ENCODE measurements at regions not wholly inside any gene's neighbourhood (a gene's known extent, or its start where the extent isn't known, plus 50 kb on each side); places are given as distances from the start of the nearest gene placed in this dataset.

DNA sequence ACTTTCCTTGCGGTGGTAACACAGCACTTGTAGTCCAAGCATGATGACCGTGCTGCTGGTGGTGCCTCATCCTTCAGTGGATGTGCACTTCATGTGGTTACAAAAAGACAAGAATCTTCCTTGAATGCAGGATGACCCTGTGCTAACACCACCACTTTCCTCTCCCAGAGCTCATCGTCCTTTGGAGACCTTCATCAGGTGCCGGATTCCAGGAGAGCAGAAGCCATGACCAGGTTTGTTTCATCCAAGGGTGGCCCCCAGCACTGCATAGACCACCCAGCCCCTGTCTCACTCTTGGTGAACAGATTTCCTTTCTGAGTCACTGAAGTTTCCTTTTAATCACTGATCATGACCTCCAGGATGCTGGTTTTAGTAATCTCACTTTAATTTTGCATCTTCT, 101.2 kb upstream of the SYNDIG1 start:
- H3K9me3 ChIP-seq (ENCODE audit: control insufficient read depth, low read length, poor library complexity, severe bottlenecking): no peaks in the 10 kb centered on the region
- DNase-seq (no peak), ATAC-seq (no peak)
- peaks cover 12% of the 10 kb centered on the region for H3K27me3 Mint-ChIP-seq
- no peak overlapping the region for H3K27ac Mint-ChIP-seq
- no peak overlapping the region for H3K4me3 Mint-ChIP-seq
- no peaks in the 10 kb centered on the region for H3K4me1 Mint-ChIP-seq
- no peaks in the 10 kb centered on the region for H3K36me3 Mint-ChIP-seq (ENCODE audit: low read depth)

- H3K9me3 ChIP-seq (ENCODE audit: control insufficient read depth, low read length, poor library complexity, severe bottlenecking): no peaks in the 10 kb centered on the region
- Mint-ChIP-seq H3K36me3 (ENCODE audit: low read depth) (no peaks in the 10 kb centered on the region), H3K27me3 (peaks cover 9% of the 10 kb centered on the region), H3K27ac (no peak overlapping the region), H3K4me3 (no peak overlapping the region), H3K4me1 (no peaks in the 10 kb centered on the region)
- no peak for DNase-seq
- ATAC-seq: no peak
These were observed 103.0 kb upstream of the SYNDIG1 start for GRCh38 chr20:24366336-24367004.

DNA sequence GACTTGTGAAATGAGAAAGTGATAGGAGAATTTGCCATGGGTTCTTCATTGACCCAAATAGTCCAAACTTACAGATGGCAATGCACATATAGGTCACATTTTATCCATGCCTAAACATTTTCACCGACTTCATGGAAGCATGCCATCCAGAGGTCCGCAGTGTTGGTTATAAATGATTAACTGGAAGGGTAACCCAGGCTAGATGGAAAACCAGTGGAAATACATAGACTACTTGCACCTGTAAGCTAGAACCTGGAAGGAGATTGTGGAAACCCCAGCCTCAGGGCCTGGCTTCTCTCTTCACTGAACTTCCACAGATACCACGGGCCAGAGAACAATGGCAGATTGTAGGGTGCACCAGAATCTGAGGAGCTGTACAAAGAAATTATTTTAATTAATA, 103.8 kb upstream of the SYNDIG1 start:
- Mint-ChIP-seq H3K4me1 (no peaks in the 10 kb centered on the region), H3K27me3 (peaks cover 9% of the 10 kb centered on the region), H3K27ac (no peak overlapping the region), H3K4me3 (no peak overlapping the region), H3K36me3 (ENCODE audit: low read depth) (no peaks in the 10 kb centered on the region)
- no peaks in the 10 kb centered on the region for H3K9me3 ChIP-seq (ENCODE audit: control insufficient read depth, low read length, poor library complexity, severe bottlenecking)
- no peak for DNase-seq
- ATAC-seq: no peak

DNA sequence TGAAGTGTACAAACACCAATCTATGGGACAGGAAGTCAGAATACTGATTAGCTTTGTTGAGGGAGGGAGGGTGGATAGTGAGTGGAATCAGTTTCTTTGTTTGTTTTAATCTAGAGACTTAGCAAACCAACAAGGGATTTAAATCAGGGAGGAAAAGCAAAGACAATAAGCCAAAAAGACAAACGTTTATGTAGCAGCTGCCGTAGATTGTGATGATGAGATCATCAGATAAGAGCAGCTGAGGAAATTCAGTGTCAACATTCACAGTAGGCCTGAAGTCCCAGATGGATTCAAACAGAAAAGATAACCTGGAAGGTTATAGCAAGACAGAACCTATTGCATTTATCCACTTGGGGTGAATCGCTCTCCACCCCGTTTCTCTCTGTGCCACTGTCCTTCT, 104.9 kb upstream of the SYNDIG1 start:
- Mint-ChIP-seq H3K27ac (no peak overlapping the region), H3K27me3 (peaks cover 9% of the 10 kb centered on the region)
- ATAC-seq: no peak

GRCh38 chr20:24363031-24363430, 106.4 kb upstream of the SYNDIG1 start:
- no peaks in the 10 kb centered on the region for H3K9me3 ChIP-seq (ENCODE audit: control insufficient read depth, low read length, poor library complexity, severe bottlenecking)
- H3K4me1 Mint-ChIP-seq: no peaks in the 10 kb centered on the region
- H3K27me3 Mint-ChIP-seq: peaks cover 18% of the 10 kb centered on the region
- no peak overlapping the region for H3K27ac Mint-ChIP-seq
- DNase-seq (no peak), ATAC-seq (no peak)
- H3K4me3 Mint-ChIP-seq: no peak overlapping the region
- H3K36me3 Mint-ChIP-seq (ENCODE audit: low read depth): no peaks in the 10 kb centered on the region

More for the DNA sequence above, 104.9 kb upstream of the SYNDIG1 start:
- Mint-ChIP-seq H3K4me3 (no peak overlapping the region), H3K36me3 (ENCODE audit: low read depth) (no peaks in the 10 kb centered on the region), H3K4me1 (no peaks in the 10 kb centered on the region)
- no peaks in the 10 kb centered on the region for H3K9me3 ChIP-seq (ENCODE audit: control insufficient read depth, low read length, poor library complexity, severe bottlenecking)
- DNase-seq: no peak

- Mint-ChIP-seq H3K27me3 (peaks cover 19% of the 10 kb centered on the region), H3K4me3 (no peak overlapping the region), H3K27ac (no peak overlapping the region), H3K4me1 (no peaks in the 10 kb centered on the region), H3K36me3 (ENCODE audit: low read depth) (no peaks in the 10 kb centered on the region)
- H3K9me3 ChIP-seq (ENCODE audit: control insufficient read depth, low read length, poor library complexity, severe bottlenecking): no peaks in the 10 kb centered on the region
- ATAC-seq (no peak), DNase-seq (no peak)
These were observed 107.3 kb upstream of the SYNDIG1 start for GRCh38 chr20:24362080-24362479.

DNA sequence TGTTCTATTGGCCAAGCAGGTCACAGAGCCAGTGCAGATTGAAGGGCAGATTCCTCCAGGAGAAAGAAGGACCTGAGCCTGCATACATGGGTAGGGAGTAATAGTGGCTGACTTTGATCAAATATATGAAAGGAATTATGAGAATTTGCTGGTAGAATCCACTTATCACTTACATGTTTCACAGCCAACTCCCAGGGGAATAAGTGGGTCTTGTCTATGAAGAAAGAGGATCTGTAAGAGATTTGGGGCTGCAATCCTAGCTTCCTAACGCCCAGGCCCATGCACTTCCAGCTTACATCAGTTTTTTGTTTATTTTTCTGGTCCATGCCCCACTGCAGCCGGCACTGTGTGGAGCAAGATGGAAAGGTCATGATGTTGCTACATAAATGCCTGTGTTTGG, 107.9 kb upstream of the SYNDIG1 start:
- H3K9me3 ChIP-seq (ENCODE audit: control insufficient read depth, low read length, poor library complexity, severe bottlenecking): no peaks in the 10 kb centered on the region
- Mint-ChIP-seq H3K27me3 (peaks cover 19% of the 10 kb centered on the region), H3K36me3 (ENCODE audit: low read depth) (no peaks in the 10 kb centered on the region), H3K4me3 (no peak overlapping the region), H3K27ac (no peak overlapping the region), H3K4me1 (no peaks in the 10 kb centered on the region)
- no peak for DNase-seq
- no peak for ATAC-seq

DNA sequence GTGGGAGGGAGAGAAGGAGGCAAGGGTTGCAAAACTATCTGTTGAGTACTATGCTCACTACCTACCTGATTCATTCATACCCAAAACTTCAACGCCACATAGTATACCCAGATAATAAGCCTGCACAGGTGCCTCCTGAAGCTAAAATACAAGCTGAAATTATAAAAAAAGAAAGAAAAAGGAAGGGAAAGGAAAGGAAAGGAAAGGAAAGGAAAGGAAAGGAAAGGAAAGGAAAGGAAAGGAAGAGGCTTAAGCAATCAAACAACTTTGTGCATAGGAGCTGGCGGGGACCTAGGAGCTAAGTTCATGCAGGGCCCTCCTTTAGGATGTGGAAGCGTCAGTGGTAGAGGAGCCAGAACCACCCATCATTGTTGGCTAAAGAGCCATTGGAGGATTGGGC, 108.9 kb upstream of the SYNDIG1 start:
- ATAC-seq (no peak), DNase-seq (no peak)
- peaks cover 24% of the 10 kb centered on the region for H3K27me3 Mint-ChIP-seq
- H3K36me3 Mint-ChIP-seq (ENCODE audit: low read depth): no peaks in the 10 kb centered on the region
- H3K4me1 Mint-ChIP-seq: no peaks in the 10 kb centered on the region
- no peaks in the 10 kb centered on the region for H3K9me3 ChIP-seq (ENCODE audit: control insufficient read depth, low read length, poor library complexity, severe bottlenecking)
- H3K4me3 Mint-ChIP-seq: no peak overlapping the region
- no peak overlapping the region for H3K27ac Mint-ChIP-seq

DNA sequence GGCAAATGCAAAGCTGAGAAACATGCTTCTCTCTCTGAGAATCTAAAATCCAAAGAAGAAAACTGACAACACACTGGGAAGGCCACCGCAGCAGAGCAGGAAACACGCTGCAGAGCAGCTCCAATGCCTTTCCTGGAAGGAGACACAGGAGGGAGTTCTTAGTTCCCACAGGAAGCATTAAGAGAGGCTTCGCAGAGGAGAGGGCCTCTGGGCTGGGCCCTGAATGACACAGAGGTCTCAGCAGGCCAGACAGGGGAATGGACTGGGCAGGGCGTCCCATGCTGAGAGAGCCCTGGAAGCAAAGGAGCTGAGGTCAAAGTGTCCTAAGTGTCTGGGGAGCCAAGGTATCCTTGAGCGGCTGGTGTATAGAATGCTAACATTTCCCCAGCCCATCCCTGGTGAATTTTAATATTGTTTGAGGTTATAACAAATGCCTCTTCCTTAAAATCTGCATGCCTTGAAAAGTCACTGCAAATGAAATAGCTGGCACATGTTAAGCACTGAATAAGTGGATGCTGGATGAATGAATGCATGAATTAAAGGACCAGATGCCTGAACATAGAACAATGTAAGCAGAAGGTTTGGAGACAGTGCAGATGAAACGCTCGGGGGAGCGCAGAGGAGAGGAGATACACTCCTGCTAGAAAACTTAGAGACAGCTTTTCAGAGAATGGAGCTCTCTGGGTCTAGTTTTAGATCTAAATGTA, 110.0 kb upstream of the SYNDIG1 start:
- H3K9me3 ChIP-seq (ENCODE audit: control insufficient read depth, low read length, poor library complexity, severe bottlenecking): no peaks in the 10 kb centered on the region
- Mint-ChIP-seq H3K4me1 (no peaks in the 10 kb centered on the region), H3K36me3 (ENCODE audit: low read depth) (no peaks in the 10 kb centered on the region), H3K27me3 (peaks cover 24% of the 10 kb centered on the region), H3K27ac (no peak overlapping the region), H3K4me3 (no peak overlapping the region)
- ATAC-seq: no peak
- DNase-seq: no peak

GRCh38 chr20:24357931-24358330, 111.5 kb upstream of the SYNDIG1 start:
- no peaks in the 10 kb centered on the region for H3K4me1 Mint-ChIP-seq
- no peak for DNase-seq
- peaks cover 24% of the 10 kb centered on the region for H3K27me3 Mint-ChIP-seq
- no peak for ATAC-seq
- no peak overlapping the region for H3K27ac Mint-ChIP-seq
- no peaks in the 10 kb centered on the region for H3K9me3 ChIP-seq (ENCODE audit: control insufficient read depth, low read length, poor library complexity, severe bottlenecking)
- no peaks in the 10 kb centered on the region for H3K36me3 Mint-ChIP-seq (ENCODE audit: low read depth)
- H3K4me3 Mint-ChIP-seq: no peak overlapping the region

GRCh38 chr20:24357177-24357576, 112.3 kb upstream of the SYNDIG1 start:
- peaks cover 24% of the 10 kb centered on the region for H3K27me3 Mint-ChIP-seq
- H3K4me3 Mint-ChIP-seq: no peak overlapping the region
- H3K4me1 Mint-ChIP-seq: no peaks in the 10 kb centered on the region
- no peaks in the 10 kb centered on the region for H3K36me3 Mint-ChIP-seq (ENCODE audit: low read depth)
- DNase-seq (no peak), ATAC-seq (no peak)
- H3K27ac Mint-ChIP-seq: no peak overlapping the region
- no peaks in the 10 kb centered on the region for H3K9me3 ChIP-seq (ENCODE audit: control insufficient read depth, low read length, poor library complexity, severe bottlenecking)

GRCh38 chr20:24353135-24353690, 116.2 kb upstream of the SYNDIG1 start:
- peaks cover 17% of the 10 kb centered on the region for H3K27me3 Mint-ChIP-seq
- DNase-seq (no peak), ATAC-seq (no peak)
- no peak overlapping the region for H3K27ac Mint-ChIP-seq
- H3K9me3 ChIP-seq (ENCODE audit: control insufficient read depth, low read length, poor library complexity, severe bottlenecking): no peaks in the 10 kb centered on the region
- no peaks in the 10 kb centered on the region for H3K36me3 Mint-ChIP-seq (ENCODE audit: low read depth)
- no peaks in the 10 kb centered on the region for H3K4me1 Mint-ChIP-seq
- no peak overlapping the region for H3K4me3 Mint-ChIP-seq

DNA sequence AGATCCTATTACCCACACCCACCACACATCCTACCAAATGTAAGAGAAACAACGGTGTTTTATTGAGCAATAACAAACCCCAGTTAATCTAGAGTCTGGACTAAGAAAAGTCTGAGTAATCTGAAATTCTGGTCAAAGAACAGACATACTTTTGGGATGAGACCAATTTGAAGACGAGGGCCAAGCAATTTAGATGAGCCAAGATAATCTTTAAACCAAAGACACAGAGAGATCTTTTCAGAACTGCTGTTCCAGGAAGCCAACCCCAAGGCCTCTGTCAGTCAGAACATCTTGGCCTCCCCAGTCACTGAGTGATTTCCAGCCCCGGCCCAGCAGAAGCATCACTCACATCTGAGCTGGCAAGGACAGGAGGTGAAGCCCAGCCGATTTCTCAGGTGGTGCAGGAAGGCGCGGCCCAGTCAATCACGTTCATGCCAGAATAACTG, 118.5 kb upstream of the SYNDIG1 start:
- no peaks in the 10 kb centered on the region for H3K4me1 Mint-ChIP-seq
- no peaks in the 10 kb centered on the region for H3K36me3 Mint-ChIP-seq (ENCODE audit: low read depth)
- H3K4me3 Mint-ChIP-seq: no peak overlapping the region
- DNase-seq (no peak), ATAC-seq (no peak)
- no peaks in the 10 kb centered on the region for H3K9me3 ChIP-seq (ENCODE audit: control insufficient read depth, low read length, poor library complexity, severe bottlenecking)
- H3K27me3 Mint-ChIP-seq: peaks cover 2% of the 10 kb centered on the region
- no peak overlapping the region for H3K27ac Mint-ChIP-seq

DNA sequence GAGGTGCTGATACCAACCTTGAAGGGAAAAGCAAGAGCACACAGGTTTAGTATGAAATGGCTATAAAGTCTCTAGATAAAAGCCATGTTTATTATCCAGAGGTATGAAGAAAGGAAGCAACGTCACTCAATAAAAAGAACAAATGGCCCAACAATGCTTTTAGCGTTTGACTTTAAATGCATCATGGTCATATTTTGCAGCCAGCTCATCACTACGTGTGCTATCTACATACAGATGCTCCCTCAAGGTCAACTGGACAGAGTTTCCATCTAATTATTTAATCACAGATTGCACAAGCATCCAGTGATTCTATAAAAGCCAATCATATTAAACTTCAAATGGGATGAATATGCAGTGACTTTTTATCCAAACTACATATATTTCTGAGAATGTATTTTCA, 127.6 kb upstream of the SYNDIG1 start:
- H3K27ac Mint-ChIP-seq: no peak overlapping the region
- ATAC-seq (no peak), DNase-seq (no peak)
- H3K36me3 Mint-ChIP-seq (ENCODE audit: low read depth): peaks cover 2% of the 10 kb centered on the region
- no peaks in the 10 kb centered on the region for H3K9me3 ChIP-seq (ENCODE audit: control insufficient read depth, low read length, poor library complexity, severe bottlenecking)
- peaks cover 23% of the 10 kb centered on the region for H3K27me3 Mint-ChIP-seq
- no peak overlapping the region for H3K4me3 Mint-ChIP-seq
- H3K4me1 Mint-ChIP-seq: no peaks in the 10 kb centered on the region

All from T-helper 17 cell (primary cell).